IMR-90 (cell line): ENCODE measurements at regions not wholly inside any gene's neighbourhood (a gene's known extent, or its start where the extent isn't known, plus 50 kb on each side); places are given as distances from the start of the nearest gene placed in this dataset.

Experiments used
- ATAC-seq: fragments of 200-7000 bp; cut with Tn5 transposase; 2 replicates; pipeline ENCODE4 v1.9.1; 2020; ENCODE audit warnings: low read depth, mild to moderate bottlenecking, moderate library complexity
- BruUV-seq: library from RNA; stranded (reverse); fragments of 400-500 nt; replicated peaks from 2 replicates; lab custom pipeline; 2021; lab: Mats Ljungman, UMichigan
- CTCF ChIA-PET: fragments of 300-600 bp; formaldehyde crosslinking; extraction: SDS; loops from one replicate; lab custom pipeline; 2021; ENCODE audit warnings: antibody characterized with exemption; lab: Yijun Ruan, JAX
- POLR2A ChIA-PET: fragments of 300-600 bp; sonication (Branson Sonifier 250); formaldehyde crosslinking; loops from one replicate; lab custom pipeline; 2022; ENCODE audit warnings: antibody characterized with exemption; ENCODE audit not compliant: unreplicated experiment; lab: Charles Lee
- DNase-seq: peaks from one replicate; pipeline ENCODE4 v3.0.0; 2013
- H2AFZ ChIP-seq: replicated peaks from 2 replicates; pipeline ENCODE3; 2013; ENCODE audit warnings: low read length, mild to moderate bottlenecking; ENCODE audit not compliant: poor library complexity
- H2AK5ac ChIP-seq: 2 replicates; pipeline ENCODE4 v1.6.1; 2013; ENCODE audit warnings: low read depth, low read length, inconsistent platforms
- H2AK9ac ChIP-seq: replicated peaks from 2 replicates; pipeline ENCODE3; 2013; ENCODE audit warnings: mild to moderate bottlenecking, low read depth, low read length, moderate library complexity; ENCODE audit not compliant: poor library complexity
- H2BK120ac ChIP-seq: 2 replicates; pipeline ENCODE4 v1.6.1; 2013; ENCODE audit warnings: low read depth, low read length, inconsistent platforms
- H2BK15ac ChIP-seq: 3 replicates; pipeline ENCODE4 v1.6.1; 2013; ENCODE audit warnings: low read depth, low read length, inconsistent platforms
- H2BK20ac ChIP-seq: 2 replicates; pipeline ENCODE4 v1.6.1; 2013; ENCODE audit warnings: low read depth, mild to moderate bottlenecking, inconsistent platforms, low read length, moderate library complexity
- H2BK5ac ChIP-seq: 2 replicates; pipeline ENCODE4 v1.6.1; 2013; ENCODE audit warnings: mild to moderate bottlenecking, low read depth, low read length, inconsistent platforms; ENCODE audit not compliant: poor library complexity, severe bottlenecking
- H3K14ac ChIP-seq: replicated peaks from 2 replicates; pipeline ENCODE4 v1.6.1; 2013; ENCODE audit warnings: low read depth, low read length, inconsistent platforms
- H3K18ac ChIP-seq: 2 replicates; pipeline ENCODE4 v1.6.1; 2013; ENCODE audit warnings: low read depth, low read length, control low read depth
- H3K23ac ChIP-seq: 2 replicates; pipeline ENCODE4 v1.6.1; 2013; ENCODE audit warnings: low read depth, low read length, inconsistent platforms
- H3K27ac ChIP-seq: 2 replicates; pipeline ENCODE4 v1.5.1; 2013; ENCODE audit warnings: mild to moderate bottlenecking, control low read depth, low read length; ENCODE audit not compliant: insufficient read depth
- H3K27me3 ChIP-seq: 2 replicates; pipeline ENCODE4 v1.6.1; 2013; ENCODE audit warnings: low read length; ENCODE audit not compliant: control insufficient read depth, insufficient read depth
- H3K36me3 ChIP-seq: 2 replicates; pipeline ENCODE4 v1.6.1; 2013; ENCODE audit warnings: low read length, mixed read lengths; ENCODE audit not compliant: control insufficient read depth, insufficient read depth
- H3K4ac ChIP-seq: 2 replicates; pipeline ENCODE4 v1.6.1; 2013; ENCODE audit warnings: low read depth, low read length, inconsistent platforms
- H3K4me1 ChIP-seq: 2 replicates; pipeline ENCODE4 v1.6.1; 2013; ENCODE audit warnings: low read length, mixed read lengths; ENCODE audit not compliant: control insufficient read depth, insufficient read depth
- H3K4me2 ChIP-seq: 2 replicates; pipeline ENCODE4 v1.6.1; 2013; ENCODE audit warnings: low read depth, mild to moderate bottlenecking, control low read depth, low read length, moderate library complexity
- H3K4me3 ChIP-seq: 2 replicates; pipeline ENCODE4 v1.5.1; 2013; ENCODE audit warnings: low read depth, mild to moderate bottlenecking, control low read depth, low read length, moderate library complexity; ENCODE audit not compliant: insufficient read depth
- H3K56ac ChIP-seq: 2 replicates; pipeline ENCODE4 v1.6.1; 2013; ENCODE audit warnings: low read length, inconsistent platforms; ENCODE audit not compliant: insufficient read depth; ENCODE audit errors: extremely low read depth
- H3K79me1 ChIP-seq, 2 experiments: 2 replicates each; pipeline ENCODE4 v1.6.1; 2013; ENCODE audit warnings: low read length in 2 of 2, inconsistent platforms in 1 of 2, low read depth in 1 of 2
- H3K9ac ChIP-seq: 2 replicates; pipeline ENCODE4 v1.6.1; 2013; ENCODE audit warnings: low read depth, low read length, control low read depth
- H3K9me1 ChIP-seq: 2 replicates; pipeline ENCODE4 v1.6.1; 2013; ENCODE audit warnings: low read length, inconsistent platforms; ENCODE audit not compliant: insufficient read depth
- H3K9me3 ChIP-seq: 2 replicates; pipeline ENCODE4 v1.6.1; 2013; ENCODE audit warnings: low read length; ENCODE audit not compliant: control insufficient read depth, insufficient read depth
- H4K20me1 ChIP-seq: 2 replicates; pipeline ENCODE4 v1.6.1; 2013; ENCODE audit warnings: low read length, inconsistent platforms; ENCODE audit not compliant: insufficient read depth
- H4K5ac ChIP-seq: 2 replicates; pipeline ENCODE4 v1.6.1; 2013; ENCODE audit warnings: mild to moderate bottlenecking, low read depth, low read length, control low read depth
- H4K8ac ChIP-seq, 2 experiments: 2 replicates each; pipeline ENCODE4 v1.6.1; 2013; ENCODE audit warnings: low read depth in 2 of 2, low read length in 2 of 2, control low read depth in 1 of 2, inconsistent platforms in 1 of 2
- H4K91ac ChIP-seq: 2 replicates; pipeline ENCODE4 v1.6.1; 2013; ENCODE audit warnings: low read depth, low read length, inconsistent platforms; ENCODE audit not compliant: insufficient read depth
- BHLHE40 ChIP-seq: fragments of 150-350 bp; IDR thresholded peaks from 2 replicates; pipeline ENCODE4 v1.6.1; 2016; ENCODE audit warnings: mild to moderate bottlenecking, low read depth, low read length
- CEBPB ChIP-seq: IDR thresholded peaks from 2 replicates; pipeline ENCODE4 v1.6.1; 2012; ENCODE audit warnings: low read depth, low read length, improper control_type of control experiment
- CHD1 ChIP-seq: IDR thresholded peaks from 2 replicates; pipeline ENCODE4 v1.6.1; 2012; ENCODE audit warnings: low read depth, low read length, improper control_type of control experiment
- FOS ChIP-seq: fragments of 150-350 bp; IDR thresholded peaks from 2 replicates; pipeline ENCODE4 v1.6.1; 2016; ENCODE audit warnings: low read depth, low read length
- MAFK ChIP-seq: IDR thresholded peaks from 2 replicates; pipeline ENCODE4 v1.6.1; 2012; ENCODE audit warnings: low read depth, low read length, improper control_type of control experiment
- MAZ ChIP-seq: IDR thresholded peaks from 2 replicates; pipeline ENCODE4 v1.6.1; 2012; ENCODE audit warnings: low read depth, mild to moderate bottlenecking, low read length, improper control_type of control experiment, moderate library complexity, borderline replicate concordance
- MXI1 ChIP-seq: IDR thresholded peaks from 2 replicates; pipeline ENCODE4 v1.6.1; 2012; ENCODE audit warnings: low read depth, mild to moderate bottlenecking, low read length, moderate library complexity, borderline replicate concordance
- NFE2L2 ChIP-seq: fragments of 150-350 bp; IDR thresholded peaks from 2 replicates; pipeline ENCODE4 v1.6.1; 2016; ENCODE audit warnings: low read depth, mild to moderate bottlenecking, low read length
- POLR2A ChIP-seq: IDR thresholded peaks from 2 replicates; pipeline ENCODE4 v1.6.1; 2012; ENCODE audit warnings: mild to moderate bottlenecking, low read depth, low read length
- RAD21 ChIP-seq: IDR thresholded peaks from 2 replicates; pipeline ENCODE4 v1.6.1; 2012; ENCODE audit warnings: low read length, improper control_type of control experiment
- RCOR1 ChIP-seq: IDR thresholded peaks from 2 replicates; pipeline ENCODE4 v1.6.1; 2012; ENCODE audit warnings: mild to moderate bottlenecking, low read length, improper control_type of control experiment; ENCODE audit not compliant: insufficient replicate concordance
- RFX5 ChIP-seq: IDR thresholded peaks from 2 replicates; pipeline ENCODE4 v1.8.0; 2012; ENCODE audit warnings: low read depth, mild to moderate bottlenecking, low read length, moderate library complexity
- SMC3 ChIP-seq: fragments of 150-350 bp; IDR thresholded peaks from 2 replicates; pipeline ENCODE4 v1.6.1; 2016; ENCODE audit warnings: low read depth, mild to moderate bottlenecking, antibody characterized with exemption, low read length, moderate library complexity
- WGBS, 2 experiments: methylation state at CpG; one replicate each; pipeline versions ENCODE4 v1.1.5 to v1.1.7; 2013; ENCODE audit warnings: missing lambda C conversion rate in 2 of 2; ENCODE audit not compliant: insufficient read length in 1 of 2; ENCODE audit errors: extremely low coverage in 2 of 2; 5-methylcytosine and 5-hydroxymethylcytosine counted together
- dilution Hi-C: fragments of 300-500 bp; cut with HindIII; formaldehyde crosslinking; loops from one replicate; pipeline ENCODE4 v1.14.3; 2018; ENCODE audit warnings: low sequenced_read_pairs; ENCODE audit not compliant: unreplicated experiment
- in situ Hi-C: fragments of 300-500 bp; cut with MboI; formaldehyde crosslinking; loops from 3 replicates; pipeline ENCODE4 v1.14.3; 2019; ENCODE audit warnings: low sequenced_read_pairs, inconsistent platforms, mixed read lengths
- intact Hi-C: fragments of 100-400 bp; cut with micrococcal nuclease; formaldehyde crosslinking; loops from 2 replicates; pipeline ENCODE4 v1.10.0; 2022
- TF ChIP-seq, protein P1 (sequence below): fragments of 150-350 bp; IDR thresholded peaks from 2 replicates; pipeline ENCODE4 v1.6.1; 2016; ENCODE audit warnings: low read depth, mild to moderate bottlenecking, low read length, moderate library complexity, borderline replicate concordance
- TF ChIP-seq, protein P2 (sequence below): fragments of 150-350 bp; IDR thresholded peaks from 2 replicates; pipeline ENCODE4 v1.6.1; 2017; ENCODE audit warnings: mild to moderate bottlenecking, antibody characterized with exemption, low read length, low read depth
- TF ChIP-seq, protein P3 (sequence below): conservative IDR thresholded peaks from 2 replicates; pipeline ENCODE4 v1.5.1; 2012; ENCODE audit warnings: mild to moderate bottlenecking, low read depth, low read length, improper control_type of control experiment

DNA sequence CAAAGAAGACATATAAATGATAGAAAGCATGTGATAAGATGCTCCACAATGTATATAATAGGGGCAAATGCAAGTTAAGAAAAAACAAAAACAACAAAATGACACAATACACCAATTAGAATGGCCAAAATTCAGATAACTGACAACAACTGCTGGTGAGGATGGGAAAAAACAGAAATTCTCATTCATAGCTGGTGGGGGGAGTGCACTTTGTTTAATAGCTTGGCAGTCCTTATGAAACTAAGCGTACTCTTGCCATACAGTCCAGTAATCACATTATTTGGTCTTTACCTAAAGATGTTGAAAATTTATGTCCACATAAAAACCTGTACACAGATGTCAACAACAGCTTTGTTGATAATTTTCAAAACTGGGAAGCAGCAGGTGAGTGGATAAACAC is 791.1 kb upstream of the CDH10 start:
- CTCF ChIA-PET: no interaction called here
- no peak overlapping the region for H2BK120ac ChIP-seq
- H3K23ac ChIP-seq: no peak overlapping the region
- no peak overlapping the region for H2AK5ac ChIP-seq
- no peak overlapping the region for H2BK20ac ChIP-seq
- no peak overlapping the region for H2AFZ ChIP-seq
- H4K91ac ChIP-seq: no peak overlapping the region
- H3K79me1 ChIP-seq: no peaks in the 10 kb centered on the region
- dilution Hi-C loops (no loop called here), in situ Hi-C loops (no loop called here), intact Hi-C loops (no loop called here)
- H4K20me1 ChIP-seq: no peaks in the 10 kb centered on the region
- no peaks in the 10 kb centered on the region for H3K36me3 ChIP-seq
- no peak overlapping the region for H3K4me2 ChIP-seq
- TF ChIP-seq POLR2A: no peak
- no peak for TF ChIP-seq MAZ
- TF ChIP-seq CEBPB: no peak
- TF ChIP-seq FOS: no peak
- TF ChIP-seq BHLHE40: no peak
- no peak for TF ChIP-seq SMC3
- TF ChIP-seq CHD1: no peak
- no peak for TF ChIP-seq NFE2L2
- no peak for TF ChIP-seq MAFK
- TF ChIP-seq, protein P1, sequence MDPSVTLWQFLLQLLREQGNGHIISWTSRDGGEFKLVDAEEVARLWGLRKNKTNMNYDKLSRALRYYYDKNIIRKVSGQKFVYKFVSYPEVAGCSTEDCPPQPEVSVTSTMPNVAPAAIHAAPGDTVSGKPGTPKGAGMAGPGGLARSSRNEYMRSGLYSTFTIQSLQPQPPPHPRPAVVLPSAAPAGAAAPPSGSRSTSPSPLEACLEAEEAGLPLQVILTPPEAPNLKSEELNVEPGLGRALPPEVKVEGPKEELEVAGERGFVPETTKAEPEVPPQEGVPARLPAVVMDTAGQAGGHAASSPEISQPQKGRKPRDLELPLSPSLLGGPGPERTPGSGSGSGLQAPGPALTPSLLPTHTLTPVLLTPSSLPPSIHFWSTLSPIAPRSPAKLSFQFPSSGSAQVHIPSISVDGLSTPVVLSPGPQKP: no peak
- no peak for TF ChIP-seq RAD21
- TF ChIP-seq, protein P2, sequence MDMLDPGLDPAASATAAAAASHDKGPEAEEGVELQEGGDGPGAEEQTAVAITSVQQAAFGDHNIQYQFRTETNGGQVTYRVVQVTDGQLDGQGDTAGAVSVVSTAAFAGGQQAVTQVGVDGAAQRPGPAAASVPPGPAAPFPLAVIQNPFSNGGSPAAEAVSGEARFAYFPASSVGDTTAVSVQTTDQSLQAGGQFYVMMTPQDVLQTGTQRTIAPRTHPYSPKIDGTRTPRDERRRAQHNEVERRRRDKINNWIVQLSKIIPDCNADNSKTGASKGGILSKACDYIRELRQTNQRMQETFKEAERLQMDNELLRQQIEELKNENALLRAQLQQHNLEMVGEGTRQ: no peak
- no peak for TF ChIP-seq MXI1
- TF ChIP-seq, protein P3, sequence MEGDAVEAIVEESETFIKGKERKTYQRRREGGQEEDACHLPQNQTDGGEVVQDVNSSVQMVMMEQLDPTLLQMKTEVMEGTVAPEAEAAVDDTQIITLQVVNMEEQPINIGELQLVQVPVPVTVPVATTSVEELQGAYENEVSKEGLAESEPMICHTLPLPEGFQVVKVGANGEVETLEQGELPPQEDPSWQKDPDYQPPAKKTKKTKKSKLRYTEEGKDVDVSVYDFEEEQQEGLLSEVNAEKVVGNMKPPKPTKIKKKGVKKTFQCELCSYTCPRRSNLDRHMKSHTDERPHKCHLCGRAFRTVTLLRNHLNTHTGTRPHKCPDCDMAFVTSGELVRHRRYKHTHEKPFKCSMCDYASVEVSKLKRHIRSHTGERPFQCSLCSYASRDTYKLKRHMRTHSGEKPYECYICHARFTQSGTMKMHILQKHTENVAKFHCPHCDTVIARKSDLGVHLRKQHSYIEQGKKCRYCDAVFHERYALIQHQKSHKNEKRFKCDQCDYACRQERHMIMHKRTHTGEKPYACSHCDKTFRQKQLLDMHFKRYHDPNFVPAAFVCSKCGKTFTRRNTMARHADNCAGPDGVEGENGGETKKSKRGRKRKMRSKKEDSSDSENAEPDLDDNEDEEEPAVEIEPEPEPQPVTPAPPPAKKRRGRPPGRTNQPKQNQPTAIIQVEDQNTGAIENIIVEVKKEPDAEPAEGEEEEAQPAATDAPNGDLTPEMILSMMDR: no peak
- no peak for TF ChIP-seq RCOR1
- TF ChIP-seq RFX5: no peak
- no peak overlapping the region for H3K14ac ChIP-seq
- no peak overlapping the region for H2BK15ac ChIP-seq
- ATAC-seq (no peak), DNase-seq (no peak)
- no peak overlapping the region for H3K4me3 ChIP-seq
- no peaks in the 10 kb centered on the region for H3K4me1 ChIP-seq
- POLR2A ChIA-PET: no interaction called here
- H3K27me3 ChIP-seq: no peaks in the 10 kb centered on the region
- no peak overlapping the region for H3K27ac ChIP-seq
- H3K9me1 ChIP-seq: no peaks in the 10 kb centered on the region
- no peak overlapping the region for H3K18ac ChIP-seq
- no peak overlapping the region for H3K9ac ChIP-seq
- no peak overlapping the region for H3K56ac ChIP-seq
- H4K5ac ChIP-seq: no peak overlapping the region
- H3K9me3 ChIP-seq: peaks cover 2% of the 10 kb centered on the region; the same call in 1 of the 2 replicates
- no TSS peak for BruUV-seq
- H3K4ac ChIP-seq: no peak overlapping the region
- H2BK5ac ChIP-seq: no peak overlapping the region
- H2AK9ac ChIP-seq: no peak overlapping the region
- no peak overlapping the region for H4K8ac ChIP-seq
- WGBS, 2 experiments: no CpG with 5 or more reads among the region's 1 CpG
